Choroid plexus epithelial cell (primary cell): ENCODE measurements at regions not wholly inside any gene's neighbourhood (a gene's known extent, or its start where the extent isn't known, plus 50 kb on each side); places are given as distances from the start of the nearest gene placed in this dataset.
"Not testable (repeated sequence)": the region's sequence is repeated elsewhere in the genome, so short reads cannot be mapped to it uniquely, and the experiment has no call there.

Experiments
- DNase-seq: peaks from one replicate; pipeline ENCODE4 v3.0.0-alpha.2; 2010; ENCODE audit warnings: low read depth
- H3K4me3 ChIP-seq: 2 replicates; pipeline ENCODE4 v1.5.1; 2011; ENCODE audit warnings: low read depth, mild to moderate bottlenecking, control low read depth, low read length, moderate library complexity
- CTCF ChIP-seq: conservative IDR thresholded peaks from 2 replicates; pipeline ENCODE4 v1.5.1; 2011; ENCODE audit warnings: low read depth, mild to moderate bottlenecking, control low read depth, inconsistent platforms, low read length, moderate library complexity

- TF ChIP-seq CTCF = no peak
These were observed 647.7 kb upstream of the ITGA1 start for GRCh38 chr5:52139888-52140615.

GRCh38 chr5:52148679-52149078, 639.0 kb upstream of the ITGA1 start:
- no peak for TF ChIP-seq CTCF
- DNase-seq = no peak
- no peak overlapping the region for H3K4me3 ChIP-seq

More at GRCh38 chr5:52139888-52140615, 647.7 kb upstream of the ITGA1 start:
- no peak for DNase-seq
- H3K4me3 ChIP-seq = no peak overlapping the region

- no peak for TF ChIP-seq CTCF
- DNase-seq = no peak
- H3K4me3 ChIP-seq = no peak overlapping the region
These were observed 637.2 kb upstream of the ITGA1 start for GRCh38 chr5:52150501-52150900.

GRCh38 chr5:52156809-52157208, 630.9 kb upstream of the ITGA1 start:
- H3K4me3 ChIP-seq, DNase-seq: not testable (repeated sequence)

DNA sequence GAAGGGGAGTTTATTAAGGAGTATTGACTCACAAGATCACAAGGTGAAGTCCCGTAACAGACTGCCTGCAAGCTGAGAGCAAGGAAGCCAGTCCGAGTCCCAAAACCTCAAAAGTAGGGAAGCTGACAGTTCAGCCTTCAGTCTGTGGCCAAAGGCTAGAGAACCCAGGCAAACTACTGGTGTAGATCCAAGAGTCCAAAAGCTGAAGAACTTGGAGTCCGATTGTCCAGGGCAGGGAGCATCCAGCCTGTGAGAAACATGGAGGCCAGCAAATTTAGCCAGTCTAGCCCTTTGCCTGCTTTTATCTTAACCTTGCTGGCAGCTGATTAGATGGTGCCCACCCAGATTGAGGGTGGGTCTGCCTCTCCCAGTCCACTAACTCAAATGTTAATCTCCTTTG, 621.9 kb upstream of the ITGA1 start:
- H3K4me3 ChIP-seq, DNase-seq: not testable (repeated sequence)

DNA sequence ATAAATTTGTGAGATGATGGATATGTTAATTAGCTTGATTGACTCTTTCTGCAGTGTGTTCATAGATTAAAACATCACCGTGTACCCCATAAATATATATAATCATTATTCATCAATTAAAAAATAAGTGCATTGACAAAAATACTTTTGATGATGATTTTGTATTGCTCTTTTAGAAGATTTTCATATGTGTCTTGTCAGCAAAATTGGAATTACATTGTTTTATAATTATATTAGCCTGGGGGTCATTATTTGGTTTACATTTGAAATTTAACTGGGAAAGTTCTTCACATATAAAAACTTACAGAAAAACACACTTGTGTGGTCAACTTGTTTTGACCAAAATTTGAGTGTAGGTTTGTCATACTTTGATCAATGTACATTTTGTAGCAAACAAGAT, 614.6 kb upstream of the ITGA1 start:
- no peak overlapping the region for H3K4me3 ChIP-seq
- no peak for DNase-seq
- TF ChIP-seq CTCF = no peak

- no peak overlapping the region for H3K4me3 ChIP-seq
- no peak for DNase-seq
- TF ChIP-seq CTCF = no peak
These were observed 610.5 kb upstream of the ITGA1 start for GRCh38 chr5:52177193-52177592.

DNA sequence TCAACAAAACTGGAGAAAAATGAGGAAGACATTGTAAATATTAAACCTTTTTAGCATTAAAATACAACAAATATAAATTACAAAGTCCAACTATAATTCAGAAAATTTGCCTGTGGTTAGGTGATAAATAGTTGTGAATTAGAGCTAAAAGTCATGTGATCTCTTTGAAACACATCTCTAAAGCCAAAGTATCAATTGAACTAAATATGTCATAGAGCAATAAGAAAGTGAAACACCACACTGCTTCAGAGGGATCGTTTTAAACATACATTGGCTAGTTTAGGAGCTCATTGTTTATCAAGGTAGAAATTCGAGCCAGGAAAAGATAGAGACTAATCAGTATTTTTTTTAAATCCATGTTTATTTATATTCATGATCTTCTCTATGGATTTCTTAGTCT, 606.3 kb upstream of the ITGA1 start:
- no peak for DNase-seq
- TF ChIP-seq CTCF = no peak
- H3K4me3 ChIP-seq = no peak overlapping the region
